ENCODE measurements at regions not wholly inside any gene's neighbourhood (a gene's known extent, or its start where the extent isn't known, plus 50 kb on each side); places are given as distances from the start of the nearest gene placed in this dataset.

DNA sequence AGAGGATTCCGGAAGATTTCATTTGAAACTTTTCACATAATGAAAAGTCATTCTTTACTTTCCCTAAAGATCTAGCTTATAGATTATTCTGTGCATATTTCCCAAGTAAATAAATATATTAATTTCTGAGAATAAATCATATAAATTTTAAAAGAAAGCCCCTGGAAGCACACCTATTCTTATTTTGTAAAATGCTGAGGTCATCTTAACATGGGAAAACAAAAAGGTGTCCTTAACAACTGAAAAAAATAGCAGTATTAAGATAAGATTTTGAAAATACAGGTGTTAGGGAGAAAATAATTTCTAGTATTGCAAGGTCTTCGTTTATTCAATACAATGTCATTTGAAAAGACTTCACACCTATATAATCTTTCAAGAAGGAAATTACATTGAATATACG lies 567.5 kb upstream of the CHAC2 start:
- Mint-ChIP-seq H3K4me1 (ENCODE audit: unreplicated experiment) (no peaks in the 10 kb centered on the region), H3K27ac (ENCODE audit: unreplicated experiment) (no peak overlapping the region), H3K27me3 (ENCODE audit: unreplicated experiment) (peaks cover 18% of the 10 kb centered on the region), H3K9me3 (ENCODE audit: unreplicated experiment) (no peaks in the 10 kb centered on the region), H3K4me3 (ENCODE audit: unreplicated experiment) (no peak overlapping the region), H3K36me3 (ENCODE audit: unreplicated experiment) (no peaks in the 10 kb centered on the region)
- TF ChIP-seq, protein P1, sequence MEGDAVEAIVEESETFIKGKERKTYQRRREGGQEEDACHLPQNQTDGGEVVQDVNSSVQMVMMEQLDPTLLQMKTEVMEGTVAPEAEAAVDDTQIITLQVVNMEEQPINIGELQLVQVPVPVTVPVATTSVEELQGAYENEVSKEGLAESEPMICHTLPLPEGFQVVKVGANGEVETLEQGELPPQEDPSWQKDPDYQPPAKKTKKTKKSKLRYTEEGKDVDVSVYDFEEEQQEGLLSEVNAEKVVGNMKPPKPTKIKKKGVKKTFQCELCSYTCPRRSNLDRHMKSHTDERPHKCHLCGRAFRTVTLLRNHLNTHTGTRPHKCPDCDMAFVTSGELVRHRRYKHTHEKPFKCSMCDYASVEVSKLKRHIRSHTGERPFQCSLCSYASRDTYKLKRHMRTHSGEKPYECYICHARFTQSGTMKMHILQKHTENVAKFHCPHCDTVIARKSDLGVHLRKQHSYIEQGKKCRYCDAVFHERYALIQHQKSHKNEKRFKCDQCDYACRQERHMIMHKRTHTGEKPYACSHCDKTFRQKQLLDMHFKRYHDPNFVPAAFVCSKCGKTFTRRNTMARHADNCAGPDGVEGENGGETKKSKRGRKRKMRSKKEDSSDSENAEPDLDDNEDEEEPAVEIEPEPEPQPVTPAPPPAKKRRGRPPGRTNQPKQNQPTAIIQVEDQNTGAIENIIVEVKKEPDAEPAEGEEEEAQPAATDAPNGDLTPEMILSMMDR (IDR thresholded peaks at IDR 0.05): no peak
- no peak for DNase-seq (ENCODE audit: extremely low spot score, unreplicated experiment)

DNA sequence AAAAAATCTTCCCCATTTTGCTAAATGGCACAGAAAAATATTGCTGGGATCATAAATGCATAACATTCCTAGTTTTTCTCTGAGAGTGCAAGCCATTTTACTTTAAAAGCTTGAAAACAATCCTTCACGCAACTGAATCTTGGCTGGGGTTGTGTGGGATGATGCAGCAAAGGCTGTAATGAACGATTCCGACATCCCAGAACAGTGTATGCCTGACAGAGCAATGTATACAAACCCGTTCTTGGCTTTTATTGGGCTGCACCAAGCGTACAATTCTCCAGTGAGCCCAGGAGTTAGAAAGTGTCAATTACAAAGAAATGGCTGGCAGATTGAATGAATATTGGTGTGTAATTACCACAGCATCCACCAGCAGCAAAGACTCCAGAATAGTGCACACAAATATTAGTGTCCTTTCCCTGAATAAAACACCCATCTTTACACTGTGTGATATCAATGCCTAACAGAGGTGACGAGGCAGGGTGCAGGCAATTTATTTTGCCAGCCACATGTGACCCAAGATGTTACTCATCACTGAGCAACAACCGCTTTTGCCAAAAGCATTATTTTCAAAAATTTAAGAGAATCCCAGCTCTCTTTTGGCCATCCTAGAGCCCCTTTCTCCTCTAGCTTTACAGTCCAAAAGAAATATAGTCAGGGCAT lies 578.6 kb upstream of the CHAC2 start:
- no peak overlapping the region for H3K27ac Mint-ChIP-seq (ENCODE audit: unreplicated experiment)
- DNase-seq (ENCODE audit: extremely low spot score, unreplicated experiment): no peak
- H3K4me3 Mint-ChIP-seq (ENCODE audit: unreplicated experiment): no peak overlapping the region

GRCh38 chr2:53183581-53183980 lies 584.0 kb upstream of the CHAC2 start:
- DNase-seq (ENCODE audit: extremely low spot score, unreplicated experiment): no peak
- no peaks in the 10 kb centered on the region for H3K9me3 Mint-ChIP-seq (ENCODE audit: unreplicated experiment)
- TF ChIP-seq, protein P1 (IDR thresholded peaks at IDR 0.05): no peak
- H3K27ac Mint-ChIP-seq (ENCODE audit: unreplicated experiment): no peak overlapping the region
- H3K4me3 Mint-ChIP-seq (ENCODE audit: unreplicated experiment): no peak overlapping the region
- no peaks in the 10 kb centered on the region for H3K36me3 Mint-ChIP-seq (ENCODE audit: unreplicated experiment)
- H3K27me3 Mint-ChIP-seq (ENCODE audit: unreplicated experiment): peaks cover 5% of the 10 kb centered on the region
- no peaks in the 10 kb centered on the region for H3K4me1 Mint-ChIP-seq (ENCODE audit: unreplicated experiment)

More for the DNA sequence above, 578.6 kb upstream of the CHAC2 start:
- TF ChIP-seq, protein P1 (IDR thresholded peaks at IDR 0.05): no peak
- Mint-ChIP-seq H3K4me1 (ENCODE audit: unreplicated experiment) (no peaks in the 10 kb centered on the region), H3K36me3 (ENCODE audit: unreplicated experiment) (no peaks in the 10 kb centered on the region), H3K9me3 (ENCODE audit: unreplicated experiment) (no peaks in the 10 kb centered on the region), H3K27me3 (ENCODE audit: unreplicated experiment) (peaks cover 4% of the 10 kb centered on the region)

GRCh38 chr2:53182601-53183000 lies 585.0 kb upstream of the CHAC2 start:
- H3K27ac Mint-ChIP-seq (ENCODE audit: unreplicated experiment): no peak overlapping the region
- no peaks in the 10 kb centered on the region for H3K4me1 Mint-ChIP-seq (ENCODE audit: unreplicated experiment)
- TF ChIP-seq, protein P1 (IDR thresholded peaks at IDR 0.05): no peak
- no peak for DNase-seq (ENCODE audit: extremely low spot score, unreplicated experiment)
- no peaks in the 10 kb centered on the region for H3K9me3 Mint-ChIP-seq (ENCODE audit: unreplicated experiment)
- H3K27me3 Mint-ChIP-seq (ENCODE audit: unreplicated experiment): peaks cover 5% of the 10 kb centered on the region
- H3K36me3 Mint-ChIP-seq (ENCODE audit: unreplicated experiment): no peaks in the 10 kb centered on the region
- no peak overlapping the region for H3K4me3 Mint-ChIP-seq (ENCODE audit: unreplicated experiment)

GRCh38 chr2:53181759-53182158 lies 585.8 kb upstream of the CHAC2 start:
- H3K4me3 Mint-ChIP-seq (ENCODE audit: unreplicated experiment): no peak overlapping the region
- H3K27ac Mint-ChIP-seq (ENCODE audit: unreplicated experiment): no peak overlapping the region
- TF ChIP-seq, protein P1 (IDR thresholded peaks at IDR 0.05): no peak
- no peaks in the 10 kb centered on the region for H3K9me3 Mint-ChIP-seq (ENCODE audit: unreplicated experiment)
- DNase-seq (ENCODE audit: extremely low spot score, unreplicated experiment): no peak
- H3K36me3 Mint-ChIP-seq (ENCODE audit: unreplicated experiment): no peaks in the 10 kb centered on the region
- no peaks in the 10 kb centered on the region for H3K4me1 Mint-ChIP-seq (ENCODE audit: unreplicated experiment)
- H3K27me3 Mint-ChIP-seq (ENCODE audit: unreplicated experiment): peaks cover 5% of the 10 kb centered on the region
